ENCODE measurements at regions not wholly inside any gene's neighbourhood (a gene's known extent, or its start where the extent isn't known, plus 50 kb on each side); places are given as distances from the start of the nearest gene placed in this dataset.

DNA sequence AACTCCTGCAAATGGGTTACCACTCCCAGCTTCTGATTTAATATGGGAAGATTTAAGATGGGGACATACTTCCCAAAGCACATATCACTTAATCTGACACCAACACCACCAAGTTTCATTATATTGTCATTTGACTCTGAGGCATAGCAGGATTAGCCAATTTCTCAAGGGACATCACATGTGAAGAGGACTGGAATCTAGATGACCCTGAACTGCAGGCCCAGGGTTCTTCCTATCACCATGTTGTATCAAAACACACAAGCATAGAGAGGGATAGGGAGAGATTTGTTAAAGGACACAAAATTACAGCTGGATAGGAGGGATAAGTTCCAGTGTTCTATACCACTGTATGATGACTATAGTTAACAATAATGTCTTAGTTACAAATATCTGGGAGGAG is 168.3 kb upstream of the PPP2R2B start:
- no peaks in the 10 kb centered on the region for H3K9me3 ChIP-seq
- H3K4me1 ChIP-seq: no peaks in the 10 kb centered on the region
- DNase-seq (ENCODE audit: low spot score in 2 of 2): no peak
- peaks cover 5% of the 10 kb centered on the region; the same call in 1 of the 2 replicates for H3K27me3 ChIP-seq (ENCODE audit: low read depth)
- no peak overlapping the region for H3K4me3 ChIP-seq
- in situ Hi-C loops (cut with MboI; ENCODE audit: low sequenced_read_pairs): no loop called here
- H3K36me3 ChIP-seq (replicated peaks): no peaks in the 10 kb centered on the region

DNA sequence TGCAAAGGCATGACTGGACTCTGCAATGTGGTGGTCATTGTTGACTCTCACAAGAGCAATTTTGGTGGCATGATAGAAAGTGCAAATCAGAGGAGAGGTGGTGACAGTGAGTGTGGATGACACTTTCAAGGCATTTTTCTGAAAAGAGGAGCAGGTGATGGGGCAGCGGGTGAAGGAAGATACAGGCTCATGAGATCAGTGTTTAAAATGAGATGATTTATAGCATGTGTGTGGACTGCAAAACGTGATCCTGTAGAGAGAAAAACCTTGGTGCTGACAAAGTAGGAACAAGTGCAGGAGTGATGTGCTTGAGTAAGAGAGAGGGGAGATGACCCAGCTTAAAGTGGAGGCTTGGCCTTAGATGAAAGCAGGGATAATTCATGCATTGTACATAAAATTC is 171.2 kb upstream of the PPP2R2B start:
- Histone ChIP-seq H3K4me1 (no peaks in the 10 kb centered on the region), H3K9me3 (no peaks in the 10 kb centered on the region), H3K36me3 (replicated peaks) (no peaks in the 10 kb centered on the region), H3K27me3 (ENCODE audit: low read depth) (peaks cover 8% of the 10 kb centered on the region), H3K4me3 (no peak overlapping the region)
- in situ Hi-C loops (cut with MboI; ENCODE audit: low sequenced_read_pairs): no loop called here
- DNase-seq (ENCODE audit: low spot score in 2 of 2): no peak

DNA sequence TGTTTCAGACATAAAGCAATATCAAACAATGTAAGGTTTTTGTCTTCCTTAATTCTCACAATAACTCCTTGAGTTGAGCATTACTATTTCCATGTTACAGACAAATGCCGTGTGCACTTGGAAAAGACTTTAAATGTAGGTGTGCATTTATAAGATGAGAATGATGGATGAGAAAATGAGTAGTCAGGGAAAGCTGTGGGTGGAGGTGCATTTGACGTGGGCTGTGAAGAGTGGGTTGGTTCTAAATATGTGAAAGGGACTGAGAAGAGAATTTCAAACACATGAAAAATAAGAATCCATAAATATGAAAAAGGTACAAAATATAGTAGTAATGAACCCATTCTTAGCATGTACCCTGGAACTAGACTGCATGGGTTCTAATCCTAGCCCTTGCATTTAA is 171.6 kb upstream of the PPP2R2B start:
- H3K4me3 ChIP-seq: no peak overlapping the region
- H3K27me3 ChIP-seq (ENCODE audit: low read depth): peaks cover 8% of the 10 kb centered on the region
- H3K9me3 ChIP-seq: no peaks in the 10 kb centered on the region
- H3K36me3 ChIP-seq (replicated peaks): no peaks in the 10 kb centered on the region
- in situ Hi-C loops (cut with MboI; ENCODE audit: low sequenced_read_pairs): no loop called here
- no peaks in the 10 kb centered on the region for H3K4me1 ChIP-seq
- no peak for DNase-seq (ENCODE audit: low spot score in 2 of 2)

DNA sequence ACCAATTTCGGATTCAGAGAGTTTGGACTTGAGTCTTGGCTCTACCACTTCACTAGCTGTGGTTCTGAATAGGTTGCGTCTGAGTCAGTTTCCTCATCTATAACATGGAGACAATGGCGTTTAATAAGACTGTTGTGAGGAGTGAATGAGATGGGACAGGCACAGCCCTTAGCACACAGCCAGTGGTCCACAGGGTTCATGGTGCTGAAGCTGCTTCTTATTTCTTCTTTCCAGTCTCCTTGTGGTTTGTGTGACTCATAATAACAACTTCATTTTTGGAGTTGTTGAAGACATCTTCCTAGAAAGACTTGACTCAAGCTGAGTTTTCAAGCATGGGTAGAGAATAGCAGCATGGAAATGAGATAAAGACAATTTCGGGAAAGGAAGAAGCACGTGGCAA is 172.6 kb upstream of the PPP2R2B start:
- Histone ChIP-seq H3K4me1 (no peaks in the 10 kb centered on the region), H3K4me3 (no peak overlapping the region), H3K9me3 (no peaks in the 10 kb centered on the region), H3K36me3 (replicated peaks) (no peaks in the 10 kb centered on the region), H3K27me3 (ENCODE audit: low read depth) (peaks cover 13% of the 10 kb centered on the region)
- DNase-seq (ENCODE audit: low spot score in 2 of 2): no peak
- in situ Hi-C loops (cut with MboI; ENCODE audit: low sequenced_read_pairs): no loop called here

DNA sequence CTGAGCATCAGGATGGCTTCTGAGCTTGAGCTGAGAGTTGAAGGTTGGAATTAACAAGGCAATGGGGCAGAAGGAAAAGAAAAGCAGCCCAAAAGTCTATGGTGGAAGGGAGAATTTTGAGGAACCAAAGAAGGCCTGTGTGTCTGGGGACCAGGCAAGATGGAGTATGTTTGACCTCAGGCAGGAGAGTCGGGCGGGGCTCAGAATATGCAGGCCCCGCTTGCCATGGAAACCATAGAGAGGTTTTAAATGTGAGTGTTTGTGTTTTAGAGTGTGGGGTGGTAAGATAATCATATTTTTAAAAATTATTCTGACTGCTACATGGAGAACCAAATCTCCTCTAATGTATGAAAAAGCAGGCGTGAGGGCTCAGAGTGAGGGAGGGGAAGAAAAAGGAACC is 174.0 kb upstream of the PPP2R2B start:
- H3K27me3 ChIP-seq (ENCODE audit: low read depth): peaks cover 13% of the 10 kb centered on the region
- H3K4me1 ChIP-seq: no peaks in the 10 kb centered on the region
- in situ Hi-C loops (cut with MboI; ENCODE audit: low sequenced_read_pairs): no loop called here
- no peak overlapping the region for H3K4me3 ChIP-seq
- DNase-seq (ENCODE audit: low spot score in 2 of 2): no peak
- H3K36me3 ChIP-seq (replicated peaks): no peaks in the 10 kb centered on the region
- no peaks in the 10 kb centered on the region for H3K9me3 ChIP-seq

DNA sequence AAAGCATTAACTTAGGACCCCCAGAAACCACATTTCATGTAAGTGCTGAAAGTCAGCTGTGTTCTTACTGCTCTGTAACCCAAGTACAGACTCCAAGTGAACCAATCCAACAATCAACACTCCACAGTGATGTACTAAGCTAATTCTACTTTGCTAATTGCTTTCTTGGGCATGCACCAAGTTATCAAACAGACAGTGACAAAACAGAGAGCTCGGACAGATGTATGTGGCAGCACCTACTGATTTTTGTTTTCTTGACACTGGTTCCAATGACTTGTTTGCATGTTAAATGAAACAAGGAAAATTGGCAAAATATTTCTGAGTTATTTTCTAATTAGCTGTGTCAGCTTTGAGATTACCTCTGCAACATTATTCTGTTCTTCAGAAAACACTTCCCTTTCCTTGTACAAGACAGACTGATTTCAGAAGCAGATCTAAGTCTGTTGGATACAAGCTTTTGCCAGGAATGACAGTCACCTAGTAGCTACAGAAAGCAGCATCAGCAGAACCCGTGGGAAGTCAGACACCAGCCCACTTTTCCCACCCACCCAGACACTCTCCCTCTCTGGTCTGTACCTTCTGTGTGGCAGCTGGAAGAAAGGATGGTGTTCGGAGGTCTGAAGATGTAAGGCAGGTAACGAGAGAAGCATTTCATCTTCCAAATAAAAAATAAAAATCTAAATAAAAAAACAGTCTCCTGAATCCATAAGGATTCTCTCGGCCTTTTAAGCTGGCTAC is 176.7 kb upstream of the PPP2R2B start:
- DNase-seq (ENCODE audit: low spot score in 2 of 2): no peak
- H3K4me3 ChIP-seq: no peak overlapping the region
- in situ Hi-C loops (cut with MboI; ENCODE audit: low sequenced_read_pairs): no loop called here
- no peaks in the 10 kb centered on the region for H3K4me1 ChIP-seq
- peaks cover 20% of the 10 kb centered on the region for H3K27me3 ChIP-seq (ENCODE audit: low read depth)
- H3K36me3 ChIP-seq (replicated peaks): no peaks in the 10 kb centered on the region
- no peaks in the 10 kb centered on the region for H3K9me3 ChIP-seq

DNA sequence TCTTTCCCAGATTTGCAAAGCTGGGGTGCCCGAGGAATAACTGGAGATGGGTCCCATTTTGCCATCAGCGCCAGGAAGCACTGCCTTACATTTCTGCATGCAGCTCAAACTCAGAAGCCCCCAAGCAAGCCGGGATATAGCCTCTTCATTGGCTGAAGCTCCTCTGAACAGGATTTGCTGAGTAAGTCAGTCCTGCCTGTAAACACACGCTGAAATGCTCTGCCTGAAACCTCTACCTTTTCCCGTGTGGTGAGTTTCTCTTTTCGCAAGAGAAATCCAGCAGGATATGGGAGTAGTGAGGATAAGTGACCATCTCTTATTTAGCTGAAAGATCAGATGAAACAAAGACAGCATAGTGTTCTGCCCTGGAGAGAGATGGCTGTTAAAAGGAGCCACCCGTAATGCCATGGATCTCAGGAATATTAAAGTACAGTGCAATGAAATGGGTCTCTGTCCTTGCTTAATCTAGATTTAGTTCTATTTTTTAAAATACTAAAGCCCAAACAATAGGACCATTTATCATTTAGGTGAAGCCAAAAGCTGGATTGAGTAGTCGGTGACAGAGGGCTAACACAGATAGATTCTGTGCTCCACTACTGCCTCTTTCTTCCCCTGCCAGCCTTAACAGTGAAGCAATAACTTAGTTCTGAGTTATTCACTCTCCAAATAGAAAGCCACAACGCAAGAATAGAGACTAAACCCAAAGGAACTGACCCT is 177.5 kb upstream of the PPP2R2B start:
- no peaks in the 10 kb centered on the region for H3K9me3 ChIP-seq
- in situ Hi-C loops (cut with MboI; ENCODE audit: low sequenced_read_pairs): no loop called here
- H3K36me3 ChIP-seq (replicated peaks): no peaks in the 10 kb centered on the region
- DNase-seq (ENCODE audit: low spot score in 2 of 2): no peak
- peaks cover 17% of the 10 kb centered on the region; the same call in 1 of the 2 replicates for H3K27me3 ChIP-seq (ENCODE audit: low read depth)
- no peaks in the 10 kb centered on the region for H3K4me1 ChIP-seq
- no peak overlapping the region for H3K4me3 ChIP-seq

DNA sequence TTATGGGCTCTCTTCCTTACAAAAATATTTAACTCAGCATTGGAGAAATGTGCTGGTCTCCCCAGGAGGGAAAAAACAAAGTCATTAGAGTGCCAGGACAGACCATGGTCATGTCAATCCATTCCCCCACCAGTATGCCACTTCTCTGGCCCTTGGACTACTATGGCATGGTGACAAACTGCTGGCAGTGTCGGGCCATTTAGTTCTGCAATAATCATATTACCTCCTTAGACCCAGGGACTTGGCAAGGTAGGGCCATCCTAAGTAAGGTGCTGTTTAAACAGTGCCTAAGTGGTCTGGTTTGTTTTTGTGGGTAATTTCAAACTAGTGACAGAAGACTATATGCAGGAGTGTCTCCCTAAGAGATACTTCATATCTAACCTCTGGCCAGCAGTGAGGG is 177.8 kb upstream of the STK32A start:
- no peak overlapping the region for H3K4me3 ChIP-seq

DNA sequence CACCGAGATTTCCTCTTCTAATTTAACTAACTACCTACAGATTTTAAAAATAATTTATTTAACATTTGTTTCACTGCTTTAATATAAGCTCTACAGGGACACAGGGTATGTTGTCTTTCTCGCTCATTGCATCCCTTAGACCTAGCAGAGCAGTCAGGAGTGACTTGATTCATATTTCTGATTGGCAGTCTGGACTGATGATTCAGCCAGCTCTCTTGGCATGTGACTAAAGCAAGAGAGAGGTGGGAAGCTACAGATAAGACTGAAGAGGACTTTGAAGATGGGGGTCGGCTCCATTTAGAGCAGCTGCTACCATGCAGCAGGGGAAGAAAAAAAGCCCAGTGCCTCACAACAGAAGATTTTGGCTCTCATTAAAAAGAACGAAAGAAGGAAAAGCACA is 173.4 kb upstream of the STK32A start:
- H3K4me3 ChIP-seq: no peak overlapping the region
- in situ Hi-C loops (cut with MboI; ENCODE audit: low sequenced_read_pairs): no loop called here
- H3K9me3 ChIP-seq: no peaks in the 10 kb centered on the region
- H3K4me1 ChIP-seq: no peaks in the 10 kb centered on the region
- peaks cover 14% of the 10 kb centered on the region for H3K27me3 ChIP-seq (ENCODE audit: low read depth)
- no peaks in the 10 kb centered on the region for H3K36me3 ChIP-seq (replicated peaks)
- no peak for DNase-seq (ENCODE audit: low spot score in 2 of 2)

More for the DNA sequence above, 177.8 kb upstream of the STK32A start:
- no peaks in the 10 kb centered on the region for H3K4me1 ChIP-seq
- DNase-seq (ENCODE audit: low spot score in 2 of 2): no peak
- H3K9me3 ChIP-seq: no peaks in the 10 kb centered on the region
- H3K36me3 ChIP-seq (replicated peaks): no peaks in the 10 kb centered on the region
- in situ Hi-C loops (cut with MboI; ENCODE audit: low sequenced_read_pairs): no loop called here
- H3K27me3 ChIP-seq (ENCODE audit: low read depth): peaks cover 22% of the 10 kb centered on the region

DNA sequence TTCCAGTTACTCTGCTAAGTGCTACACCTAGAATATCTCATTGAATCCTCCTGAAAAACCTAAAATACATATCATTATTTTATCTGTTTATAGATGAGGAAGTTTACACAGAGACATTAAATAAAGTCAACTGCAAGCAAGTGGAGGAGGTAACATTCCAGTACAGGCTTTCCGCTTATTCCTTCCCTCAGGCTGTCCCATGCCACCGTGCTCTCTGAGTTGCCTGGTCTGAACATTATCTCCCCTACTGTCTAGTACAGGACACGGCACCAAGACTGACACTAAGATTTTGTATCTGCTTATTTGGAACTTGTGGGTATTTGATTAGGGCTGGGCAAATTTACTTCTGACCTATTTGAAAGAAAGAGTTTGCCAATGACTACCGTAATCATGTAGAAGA is 172.4 kb upstream of the STK32A start:
- H3K27me3 ChIP-seq (ENCODE audit: low read depth): peaks cover 14% of the 10 kb centered on the region
- in situ Hi-C loops (cut with MboI; ENCODE audit: low sequenced_read_pairs): no loop called here
- no peaks in the 10 kb centered on the region for H3K4me1 ChIP-seq
- DNase-seq (ENCODE audit: low spot score in 2 of 2): no peak
- H3K36me3 ChIP-seq (replicated peaks): no peaks in the 10 kb centered on the region
- H3K9me3 ChIP-seq: no peaks in the 10 kb centered on the region
- H3K4me3 ChIP-seq: no peak overlapping the region

DNA sequence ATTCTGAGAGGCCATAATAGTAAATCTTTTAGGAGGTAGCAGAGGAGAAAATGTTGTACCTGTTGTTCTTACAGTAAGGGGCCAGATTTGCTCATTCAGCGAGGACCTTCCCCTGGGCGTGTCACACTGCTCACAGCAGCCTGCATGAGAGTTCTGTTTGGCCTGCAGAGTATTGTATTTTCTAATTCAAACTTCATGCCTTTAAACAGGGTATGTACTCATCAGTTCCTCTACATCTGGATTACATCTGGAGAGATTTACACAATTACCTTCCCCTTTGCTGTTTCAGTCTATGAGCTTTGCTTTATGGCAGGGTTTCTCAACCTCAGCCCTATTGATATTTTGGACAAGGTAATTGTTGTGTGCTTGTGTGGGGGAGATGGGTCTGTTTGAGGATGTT is 170.9 kb upstream of the STK32A start:
- DNase-seq (ENCODE audit: low spot score in 2 of 2): no peak
- H3K27me3 ChIP-seq (ENCODE audit: low read depth): peaks cover 10% of the 10 kb centered on the region
- no peaks in the 10 kb centered on the region for H3K4me1 ChIP-seq
- no peaks in the 10 kb centered on the region for H3K36me3 ChIP-seq (replicated peaks)
- no peak overlapping the region for H3K4me3 ChIP-seq
- no peaks in the 10 kb centered on the region for H3K9me3 ChIP-seq
- in situ Hi-C loops (cut with MboI; ENCODE audit: low sequenced_read_pairs): no loop called here

DNA sequence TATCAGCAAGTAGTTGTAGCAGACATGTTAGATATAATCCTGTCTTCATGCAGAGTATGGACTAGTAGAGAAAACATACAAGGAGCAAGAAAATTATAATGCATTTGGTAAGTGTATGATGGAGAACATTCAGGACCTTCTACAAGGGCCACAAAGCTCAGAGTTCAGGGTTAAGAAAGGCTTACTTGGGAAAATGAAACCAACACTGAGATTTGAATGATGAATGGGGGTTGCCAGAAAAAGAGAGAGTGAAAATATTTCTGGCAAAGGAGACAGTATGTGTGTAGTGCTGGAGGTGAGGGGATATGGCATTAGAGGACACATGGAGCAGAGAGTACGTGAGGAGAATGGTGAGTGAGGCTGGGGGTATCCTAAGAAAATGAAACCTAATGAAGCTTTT is 169.8 kb upstream of the STK32A start:
- no peak overlapping the region for H3K4me3 ChIP-seq
- H3K27me3 ChIP-seq (ENCODE audit: low read depth): peaks cover 5% of the 10 kb centered on the region
- DNase-seq (ENCODE audit: low spot score in 2 of 2): no peak
- no peaks in the 10 kb centered on the region for H3K36me3 ChIP-seq (replicated peaks)
- no peaks in the 10 kb centered on the region for H3K4me1 ChIP-seq
- H3K9me3 ChIP-seq: no peaks in the 10 kb centered on the region
- in situ Hi-C loops (cut with MboI; ENCODE audit: low sequenced_read_pairs): no loop called here

DNA sequence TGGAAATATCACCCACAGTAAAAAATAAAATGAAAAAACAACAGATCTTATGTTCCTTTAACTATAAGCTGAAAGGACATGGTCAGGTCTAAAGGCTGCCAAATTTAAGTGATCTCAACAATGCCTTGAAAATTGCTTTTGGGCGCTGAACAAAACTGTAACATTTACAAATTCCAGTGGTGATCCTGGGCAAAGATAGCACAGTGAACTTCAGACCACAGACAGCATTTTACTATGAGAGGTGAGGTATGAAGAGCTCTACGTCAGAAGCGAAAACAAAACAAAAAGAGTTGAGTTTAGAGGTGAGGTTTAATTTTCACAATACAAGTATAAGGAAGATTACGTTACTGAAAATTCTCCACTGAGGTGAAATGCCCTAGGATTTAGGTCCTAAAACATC is 165.8 kb upstream of the STK32A start:
- H3K4me1 ChIP-seq: no peaks in the 10 kb centered on the region
- in situ Hi-C loops (cut with MboI; ENCODE audit: low sequenced_read_pairs): no loop called here
- no peaks in the 10 kb centered on the region for H3K36me3 ChIP-seq (replicated peaks)
- H3K27me3 ChIP-seq (ENCODE audit: low read depth): peaks cover 6% of the 10 kb centered on the region
- no peak for DNase-seq (ENCODE audit: low spot score in 2 of 2)
- no peak overlapping the region for H3K4me3 ChIP-seq
- no peaks in the 10 kb centered on the region for H3K9me3 ChIP-seq

DNA sequence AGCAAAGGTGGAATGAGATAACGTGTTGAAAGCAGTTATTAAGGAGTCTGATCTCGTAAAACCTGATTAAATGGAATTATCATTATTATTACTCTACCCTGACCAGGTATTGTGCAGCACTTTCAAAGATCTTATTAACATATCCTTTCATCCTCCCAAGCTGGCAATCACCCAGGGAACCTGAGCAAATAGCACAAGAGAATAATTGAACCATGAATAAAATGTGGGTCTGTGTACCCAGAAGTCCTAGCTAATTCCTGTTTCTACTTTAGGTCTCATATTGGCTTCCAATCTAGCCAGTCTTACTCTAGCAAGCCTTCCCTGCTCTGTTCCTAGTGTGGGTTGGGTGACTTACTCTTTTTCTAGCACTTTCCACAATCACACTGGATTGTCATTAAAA is 162.2 kb upstream of the STK32A start:
- peaks cover 9% of the 10 kb centered on the region for H3K27me3 ChIP-seq (ENCODE audit: low read depth)
- H3K4me3 ChIP-seq: no peak overlapping the region
- DNase-seq (ENCODE audit: low spot score in 2 of 2): no peak
- H3K4me1 ChIP-seq: no peaks in the 10 kb centered on the region
- no peaks in the 10 kb centered on the region for H3K36me3 ChIP-seq (replicated peaks)
- in situ Hi-C loops (cut with MboI; ENCODE audit: low sequenced_read_pairs): no loop called here
- no peaks in the 10 kb centered on the region for H3K9me3 ChIP-seq

Measured in HAP-1 (cell line).